BJ (cell line): ENCODE measurements at regions not wholly inside any gene's neighbourhood (a gene's known extent, or its start where the extent isn't known, plus 50 kb on each side); places are given as distances from the start of the nearest gene placed in this dataset.
"Not testable (repeated sequence)": the region's sequence is repeated elsewhere in the genome, so short reads cannot be mapped to it uniquely, and the experiment has no call there.

Experiments used
- CTCF ChIA-PET: fragments of 350-600 bp; formaldehyde crosslinking; extraction: SDS; loops from one replicate; lab custom pipeline; 2021; ENCODE audit warnings: antibody characterized with exemption, inconsistent platforms; lab: Yijun Ruan, JAX
- POLR2A ChIA-PET: fragments of 300-600 bp; sonication (Branson Sonifier 250); formaldehyde crosslinking; extraction: SDS; loops from one replicate; lab custom pipeline; 2021; ENCODE audit warnings: antibody characterized with exemption; lab: Charles Lee
- DNase-seq: peaks from one replicate; pipeline ENCODE4 v3.0.0-alpha.2; 2011; ENCODE audit warnings: low read depth
- H3K27me3 ChIP-seq: 2 replicates; pipeline ENCODE4 v1.6.0; 2011; ENCODE audit warnings: low read length; ENCODE audit not compliant: control insufficient read depth, insufficient read depth
- H3K36me3 ChIP-seq: 2 replicates; pipeline ENCODE4 v1.5.1; 2011; ENCODE audit warnings: low read length; ENCODE audit not compliant: control insufficient read depth, insufficient read depth
- H3K4me3 ChIP-seq: 2 replicates; pipeline ENCODE4 v1.5.1; 2011; ENCODE audit warnings: low read depth, mild to moderate bottlenecking, control low read depth, low read length
- TF ChIP-seq, protein P1 (sequence below): IDR thresholded peaks from 2 replicates; pipeline ENCODE4 v1.5.1; 2011; ENCODE audit warnings: low read depth, mild to moderate bottlenecking, control low read depth, inconsistent platforms, low read length, moderate library complexity; ENCODE audit not compliant: insufficient read depth

DNA sequence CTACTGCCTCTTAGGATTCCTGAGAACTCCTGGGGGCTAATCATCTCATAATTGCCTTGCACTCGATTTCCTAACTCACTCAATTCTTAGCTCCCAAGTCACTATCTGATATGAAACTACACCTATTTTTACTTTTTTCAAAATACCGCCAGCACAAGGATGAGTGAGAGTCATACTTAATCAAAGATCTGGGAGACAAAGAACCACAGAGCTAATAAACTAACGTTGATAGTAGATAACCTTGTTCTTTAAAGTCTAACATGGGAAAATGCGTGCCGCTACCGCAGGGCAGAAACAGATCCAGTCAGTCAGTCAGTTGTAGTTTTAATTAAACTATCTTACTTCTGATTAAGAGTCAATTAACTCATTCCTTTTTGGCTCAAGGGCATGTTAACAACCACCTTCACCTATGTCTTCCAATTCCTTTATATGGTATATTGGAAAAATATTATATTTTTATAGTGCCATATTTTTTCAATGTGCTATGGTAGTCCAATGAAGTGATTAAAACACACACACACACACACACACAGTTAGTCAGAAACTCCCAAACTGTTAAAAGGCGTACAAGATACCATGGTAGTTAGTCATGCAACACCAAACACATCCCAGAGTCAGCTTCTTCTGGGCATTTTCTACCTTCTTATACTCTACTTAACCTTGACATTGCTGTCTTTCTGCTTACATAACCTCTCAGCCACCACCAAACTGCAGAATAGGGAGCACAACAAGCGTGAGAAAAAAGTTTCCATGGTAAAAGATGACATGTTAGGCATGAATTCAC lies 114.0 kb downstream of the KLHL28 start:
- Histone ChIP-seq H3K36me3 (no peaks in the 10 kb centered on the region), H3K27me3 (no peaks in the 10 kb centered on the region), H3K4me3 (no peak overlapping the region)
- TF ChIP-seq, protein P1, sequence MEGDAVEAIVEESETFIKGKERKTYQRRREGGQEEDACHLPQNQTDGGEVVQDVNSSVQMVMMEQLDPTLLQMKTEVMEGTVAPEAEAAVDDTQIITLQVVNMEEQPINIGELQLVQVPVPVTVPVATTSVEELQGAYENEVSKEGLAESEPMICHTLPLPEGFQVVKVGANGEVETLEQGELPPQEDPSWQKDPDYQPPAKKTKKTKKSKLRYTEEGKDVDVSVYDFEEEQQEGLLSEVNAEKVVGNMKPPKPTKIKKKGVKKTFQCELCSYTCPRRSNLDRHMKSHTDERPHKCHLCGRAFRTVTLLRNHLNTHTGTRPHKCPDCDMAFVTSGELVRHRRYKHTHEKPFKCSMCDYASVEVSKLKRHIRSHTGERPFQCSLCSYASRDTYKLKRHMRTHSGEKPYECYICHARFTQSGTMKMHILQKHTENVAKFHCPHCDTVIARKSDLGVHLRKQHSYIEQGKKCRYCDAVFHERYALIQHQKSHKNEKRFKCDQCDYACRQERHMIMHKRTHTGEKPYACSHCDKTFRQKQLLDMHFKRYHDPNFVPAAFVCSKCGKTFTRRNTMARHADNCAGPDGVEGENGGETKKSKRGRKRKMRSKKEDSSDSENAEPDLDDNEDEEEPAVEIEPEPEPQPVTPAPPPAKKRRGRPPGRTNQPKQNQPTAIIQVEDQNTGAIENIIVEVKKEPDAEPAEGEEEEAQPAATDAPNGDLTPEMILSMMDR: no peak
- POLR2A ChIA-PET: no interaction called here
- no peak for DNase-seq
- CTCF ChIA-PET: interaction anchor here (0.6 to 1.6 kb wide), 4 partner anchors 9 to 736 kb away, joined by 3 to 5 read pairs (median 4); no protein-coding TSS in a partner anchor

DNA sequence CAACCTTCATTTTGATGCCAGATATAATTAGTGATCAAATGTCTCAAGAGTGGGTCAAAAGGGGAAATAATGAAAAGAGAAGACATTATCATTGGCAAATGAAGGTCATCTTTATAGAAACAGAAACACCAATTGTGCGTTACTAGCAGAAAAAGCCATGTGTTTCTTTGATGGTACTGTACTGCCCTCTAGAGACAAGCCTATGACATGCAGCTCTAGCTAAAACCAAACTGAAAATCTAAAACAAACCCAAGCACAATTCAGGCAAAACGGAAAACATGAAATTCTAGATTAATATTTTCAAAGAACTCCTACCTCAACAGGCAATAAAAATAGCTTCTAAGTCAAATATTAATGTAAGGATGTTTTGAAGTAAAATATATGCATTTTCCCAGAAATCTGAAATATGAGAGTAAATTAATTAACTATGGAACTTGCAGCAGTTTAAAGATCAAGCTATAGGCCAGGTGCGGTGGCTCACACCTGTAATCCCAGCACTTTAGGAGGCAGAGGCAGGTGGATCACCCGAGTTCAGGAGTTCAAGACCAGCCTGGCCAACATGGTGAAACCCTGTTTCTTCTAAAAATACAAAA lies 115.4 kb downstream of the KLHL28 start:
- Histone ChIP-seq H3K27me3 (no peaks in the 10 kb centered on the region), H3K36me3 (no peaks in the 10 kb centered on the region), H3K4me3 (no peak overlapping the region)
- POLR2A ChIA-PET: no interaction called here
- TF ChIP-seq, protein P1: peak; percentile 89
- no peak for DNase-seq
- CTCF ChIA-PET: interaction anchor here (0.6 to 1.6 kb wide), 7 partner anchors 8 to 1541 kb away, joined by 3 to 5 read pairs (median 3); no protein-coding TSS in a partner anchor

DNA sequence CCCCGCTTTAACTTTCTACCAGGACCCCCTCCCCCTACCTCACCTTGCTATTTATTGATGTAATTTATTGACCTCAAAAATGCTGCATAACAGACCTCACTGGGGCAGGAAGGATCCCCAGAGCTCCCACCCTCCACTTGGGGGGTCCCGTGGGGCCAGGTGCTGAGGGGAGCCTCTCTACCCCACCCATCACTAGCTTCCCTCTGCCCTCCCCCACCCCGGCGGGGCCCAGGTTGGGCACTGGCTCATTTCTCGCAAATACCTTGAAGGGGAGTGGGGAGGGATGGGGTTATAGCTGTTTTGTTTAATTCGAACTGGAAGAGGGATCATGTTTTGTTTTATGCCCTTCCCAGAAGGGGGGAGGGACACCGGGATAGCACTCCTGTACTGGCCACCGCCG lies 125.8 kb downstream of the KLHL28 start:
- CTCF ChIA-PET, POLR2A ChIA-PET, H3K36me3 ChIP-seq, H3K4me3 ChIP-seq, H3K27me3 ChIP-seq, DNase-seq: not testable (repeated sequence)

DNA sequence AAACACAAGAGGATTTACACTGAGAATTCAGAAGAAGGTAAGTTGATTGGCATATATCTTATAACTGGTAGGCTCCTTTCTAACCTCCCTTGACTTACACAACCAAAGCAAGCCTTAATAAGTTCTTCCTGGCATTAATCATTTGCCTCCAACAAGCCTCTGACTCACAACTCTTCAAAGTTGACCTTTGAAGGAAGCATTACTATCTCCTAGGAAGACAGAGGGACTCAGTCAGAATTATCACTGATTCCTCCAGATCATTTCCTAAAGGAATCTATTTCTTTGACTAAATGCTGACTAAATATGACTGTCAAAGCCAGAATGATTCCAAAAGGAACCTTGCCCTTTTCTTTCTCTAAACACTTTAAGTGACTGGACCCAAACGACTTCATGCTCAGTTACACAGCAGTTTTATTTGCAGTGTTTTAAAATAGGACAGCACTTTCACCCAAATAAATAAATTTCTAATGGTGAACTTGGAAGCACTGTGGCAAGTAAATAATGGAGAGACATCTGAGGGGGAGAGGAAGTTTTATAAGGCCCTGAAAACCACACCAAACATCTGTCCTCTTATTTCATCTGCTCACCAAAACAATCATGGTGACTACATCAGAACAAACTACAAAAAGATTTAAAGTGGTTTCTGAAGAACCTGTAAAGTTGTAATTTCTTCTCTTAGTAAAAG lies 128.2 kb downstream of the KLHL28 start:
- CTCF ChIA-PET: no interaction called here
- no peaks in the 10 kb centered on the region for H3K27me3 ChIP-seq
- POLR2A ChIA-PET: no interaction called here
- H3K36me3 ChIP-seq: no peaks in the 10 kb centered on the region
- TF ChIP-seq, protein P1: no peak
- H3K4me3 ChIP-seq: no peak overlapping the region
- DNase-seq: no peak

DNA sequence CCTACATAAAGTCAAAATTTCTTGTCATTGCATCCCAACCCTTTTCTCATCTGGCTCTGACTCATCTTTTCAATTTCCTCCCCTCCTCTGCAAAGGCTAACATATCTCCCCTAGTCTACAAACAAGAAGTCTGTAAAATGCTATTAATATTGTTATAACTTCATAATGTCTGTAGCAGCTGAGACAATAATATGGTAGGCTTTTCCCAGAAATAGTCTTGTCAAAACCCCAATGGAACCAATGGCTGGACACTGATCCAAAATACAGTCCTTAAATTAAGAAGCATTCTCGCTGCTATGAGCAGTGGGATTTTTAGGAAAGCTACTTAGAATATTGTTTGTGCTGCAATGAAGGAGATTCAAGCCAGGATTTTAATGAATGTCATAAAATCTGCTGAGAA lies 131.4 kb downstream of the KLHL28 start:
- Histone ChIP-seq H3K27me3 (no peaks in the 10 kb centered on the region), H3K36me3 (no peaks in the 10 kb centered on the region), H3K4me3 (no peak overlapping the region)
- DNase-seq: no peak
- TF ChIP-seq, protein P1: no peak
- POLR2A ChIA-PET: no interaction called here
- CTCF ChIA-PET: no interaction called here
